ENCODE measurements at regions not wholly inside any gene's neighbourhood (a gene's known extent, or its start where the extent isn't known, plus 50 kb on each side); places are given as distances from the start of the nearest gene placed in this dataset.

DNA sequence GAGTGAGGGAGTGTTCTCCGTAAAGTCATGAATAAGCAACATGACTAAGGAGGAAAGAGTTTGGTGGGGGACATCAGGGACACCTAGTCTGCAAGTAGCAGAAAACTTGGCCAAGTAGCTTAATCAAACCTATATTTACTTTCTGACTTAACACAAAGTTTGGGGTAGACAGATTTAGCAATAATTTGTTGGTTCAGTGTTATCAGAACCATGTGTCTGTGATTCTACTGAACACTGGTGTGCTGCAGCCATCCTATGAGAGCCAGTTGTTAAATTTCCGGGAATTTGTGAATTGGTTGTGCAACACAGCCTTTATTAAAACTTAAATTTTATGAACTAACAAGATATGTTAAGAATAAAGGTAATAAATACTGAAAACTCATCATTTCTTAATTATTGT lies 469.3 kb downstream of the C4orf33 start:
- Histone ChIP-seq H3K9me3 (ENCODE audit: insufficient read depth, low read length) (no peaks in the 10 kb centered on the region), H4K20me1 (ENCODE audit: insufficient read depth, low read length) (no peaks in the 10 kb centered on the region), H3K36me3 (replicated peaks; ENCODE audit: low read depth, low read length) (no peaks in the 10 kb centered on the region), H3K4me3 (ENCODE audit: low read length) (no peak overlapping the region), H3K4me1 (ENCODE audit: low read length) (no peaks in the 10 kb centered on the region), H3K9ac (ENCODE audit: low read length) (no peak overlapping the region), H3K27me3 (ENCODE audit: low read depth, low read length) (no peaks in the 10 kb centered on the region), H3K4me2 (ENCODE audit: low read length) (no peak overlapping the region), H3K79me2 (ENCODE audit: low read length) (no peaks in the 10 kb centered on the region), H3K27ac (ENCODE audit: low read length) (no peak overlapping the region), H2AFZ (ENCODE audit: low read depth, low read length) (no peak overlapping the region)
- no peak for TF ChIP-seq EZH2phosphoT487 (IDR thresholded peaks at IDR 0.05; ENCODE audit: low read depth)
- TF ChIP-seq, protein P1, sequence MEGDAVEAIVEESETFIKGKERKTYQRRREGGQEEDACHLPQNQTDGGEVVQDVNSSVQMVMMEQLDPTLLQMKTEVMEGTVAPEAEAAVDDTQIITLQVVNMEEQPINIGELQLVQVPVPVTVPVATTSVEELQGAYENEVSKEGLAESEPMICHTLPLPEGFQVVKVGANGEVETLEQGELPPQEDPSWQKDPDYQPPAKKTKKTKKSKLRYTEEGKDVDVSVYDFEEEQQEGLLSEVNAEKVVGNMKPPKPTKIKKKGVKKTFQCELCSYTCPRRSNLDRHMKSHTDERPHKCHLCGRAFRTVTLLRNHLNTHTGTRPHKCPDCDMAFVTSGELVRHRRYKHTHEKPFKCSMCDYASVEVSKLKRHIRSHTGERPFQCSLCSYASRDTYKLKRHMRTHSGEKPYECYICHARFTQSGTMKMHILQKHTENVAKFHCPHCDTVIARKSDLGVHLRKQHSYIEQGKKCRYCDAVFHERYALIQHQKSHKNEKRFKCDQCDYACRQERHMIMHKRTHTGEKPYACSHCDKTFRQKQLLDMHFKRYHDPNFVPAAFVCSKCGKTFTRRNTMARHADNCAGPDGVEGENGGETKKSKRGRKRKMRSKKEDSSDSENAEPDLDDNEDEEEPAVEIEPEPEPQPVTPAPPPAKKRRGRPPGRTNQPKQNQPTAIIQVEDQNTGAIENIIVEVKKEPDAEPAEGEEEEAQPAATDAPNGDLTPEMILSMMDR (IDR thresholded peaks at IDR 0.05; ENCODE audit: low read depth, low read length): no peak

DNA sequence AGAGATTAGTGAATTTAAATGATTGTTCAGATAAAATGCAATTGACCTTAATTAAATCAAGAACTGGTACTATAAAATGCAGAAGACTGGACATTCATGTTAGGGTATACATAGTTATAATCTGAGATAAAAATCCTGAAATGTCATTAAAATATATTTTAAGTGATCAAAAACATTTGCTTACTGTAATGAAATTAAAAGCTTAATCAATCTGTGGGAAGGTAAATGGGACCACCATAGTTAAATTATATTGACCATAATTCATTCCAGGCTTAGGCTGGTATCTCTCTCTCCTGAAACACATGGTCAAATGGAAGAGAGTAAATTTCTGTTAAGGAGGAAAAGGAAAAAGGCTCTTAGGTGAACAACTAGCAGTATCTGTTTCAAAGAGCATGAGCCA lies 474.4 kb downstream of the C4orf33 start:
- Histone ChIP-seq H4K20me1 (ENCODE audit: insufficient read depth, low read length) (no peaks in the 10 kb centered on the region), H3K4me1 (ENCODE audit: low read length) (no peaks in the 10 kb centered on the region), H3K4me3 (ENCODE audit: low read length) (no peak overlapping the region), H2AFZ (ENCODE audit: low read depth, low read length) (no peak overlapping the region), H3K27me3 (ENCODE audit: low read depth, low read length) (no peaks in the 10 kb centered on the region), H3K9ac (ENCODE audit: low read length) (no peak overlapping the region), H3K27ac (ENCODE audit: low read length) (no peak overlapping the region), H3K4me2 (ENCODE audit: low read length) (no peak overlapping the region), H3K9me3 (ENCODE audit: insufficient read depth, low read length) (no peaks in the 10 kb centered on the region), H3K79me2 (ENCODE audit: low read length) (no peaks in the 10 kb centered on the region), H3K36me3 (replicated peaks; ENCODE audit: low read depth, low read length) (no peaks in the 10 kb centered on the region)
- TF ChIP-seq, protein P1 (IDR thresholded peaks at IDR 0.05; ENCODE audit: low read depth, low read length): no peak
- TF ChIP-seq EZH2phosphoT487 (IDR thresholded peaks at IDR 0.05; ENCODE audit: low read depth): no peak

DNA sequence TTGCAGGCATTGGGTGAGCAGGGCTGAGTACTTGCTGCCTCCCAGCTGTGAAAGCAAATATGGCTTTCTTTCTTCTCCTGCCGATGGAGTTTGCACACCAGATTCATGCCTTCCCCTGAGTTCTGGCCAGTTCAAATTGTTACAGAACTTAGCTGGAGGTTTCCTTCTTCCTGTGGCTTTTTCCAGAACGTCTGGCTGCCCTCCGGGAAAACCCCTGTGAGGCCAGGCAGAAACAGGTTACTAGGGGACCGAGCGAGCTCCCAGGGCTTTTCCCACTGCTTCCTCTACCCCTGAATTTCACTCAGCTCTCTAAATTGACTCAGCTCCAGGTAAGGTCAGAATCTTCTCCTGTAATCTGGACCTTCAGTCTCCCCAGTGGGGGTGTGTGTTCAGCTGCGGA lies 482.4 kb downstream of the C4orf33 start:
- H3K36me3 ChIP-seq (replicated peaks; ENCODE audit: low read depth, low read length): no peaks in the 10 kb centered on the region
- H3K9ac ChIP-seq (ENCODE audit: low read length): no peak overlapping the region
- no peak overlapping the region for H2AFZ ChIP-seq (ENCODE audit: low read depth, low read length)
- H3K79me2 ChIP-seq (ENCODE audit: low read length): no peaks in the 10 kb centered on the region
- no peaks in the 10 kb centered on the region for H4K20me1 ChIP-seq (ENCODE audit: insufficient read depth, low read length)
- H3K9me3 ChIP-seq (ENCODE audit: insufficient read depth, low read length): no peaks in the 10 kb centered on the region
- no peak overlapping the region for H3K4me3 ChIP-seq (ENCODE audit: low read length)
- TF ChIP-seq EZH2phosphoT487 (IDR thresholded peaks at IDR 0.05; ENCODE audit: low read depth): no peak
- TF ChIP-seq, protein P1 (IDR thresholded peaks at IDR 0.05; ENCODE audit: low read depth, low read length): no peak
- no peak overlapping the region for H3K4me2 ChIP-seq (ENCODE audit: low read length)
- no peaks in the 10 kb centered on the region for H3K27me3 ChIP-seq (ENCODE audit: low read depth, low read length)
- no peak overlapping the region for H3K27ac ChIP-seq (ENCODE audit: low read length)
- H3K4me1 ChIP-seq (ENCODE audit: low read length): no peaks in the 10 kb centered on the region

DNA sequence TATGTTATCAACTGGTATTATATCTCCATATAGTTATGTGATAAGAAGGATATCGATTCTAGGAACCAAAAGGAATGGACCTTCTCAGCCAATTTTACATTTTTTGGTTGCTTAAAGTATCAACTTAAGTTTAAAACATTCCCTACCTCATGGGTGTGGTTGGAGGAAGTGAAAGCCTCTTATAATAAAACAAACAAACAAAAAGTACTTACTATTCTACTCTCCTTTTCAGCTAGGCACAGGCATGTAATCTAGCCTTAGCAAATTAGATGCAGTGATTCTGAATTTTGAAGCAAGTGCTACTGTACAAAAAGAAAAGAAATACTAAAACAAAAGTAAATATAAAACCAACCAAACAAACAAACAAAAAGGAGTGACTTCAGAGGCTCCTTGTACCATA lies 485.4 kb downstream of the C4orf33 start:
- H2AFZ ChIP-seq (ENCODE audit: low read depth, low read length): no peak overlapping the region
- no peaks in the 10 kb centered on the region for H3K9me3 ChIP-seq (ENCODE audit: insufficient read depth, low read length)
- no peak overlapping the region for H3K9ac ChIP-seq (ENCODE audit: low read length)
- H3K4me2 ChIP-seq (ENCODE audit: low read length): no peak overlapping the region
- no peaks in the 10 kb centered on the region for H3K4me1 ChIP-seq (ENCODE audit: low read length)
- no peaks in the 10 kb centered on the region for H4K20me1 ChIP-seq (ENCODE audit: insufficient read depth, low read length)
- no peak overlapping the region for H3K4me3 ChIP-seq (ENCODE audit: low read length)
- H3K79me2 ChIP-seq (ENCODE audit: low read length): no peaks in the 10 kb centered on the region
- H3K36me3 ChIP-seq (replicated peaks; ENCODE audit: low read depth, low read length): no peaks in the 10 kb centered on the region
- no peak overlapping the region for H3K27ac ChIP-seq (ENCODE audit: low read length)
- no peaks in the 10 kb centered on the region for H3K27me3 ChIP-seq (ENCODE audit: low read depth, low read length)
- no peak for TF ChIP-seq EZH2phosphoT487 (IDR thresholded peaks at IDR 0.05; ENCODE audit: low read depth)
- TF ChIP-seq, protein P1 (IDR thresholded peaks at IDR 0.05; ENCODE audit: low read depth, low read length): no peak

Data from OCI-LY3 (cell line).